CD14-positive monocyte (primary cell): ENCODE measurements at regions not wholly inside any gene's neighbourhood (a gene's known extent, or its start where the extent isn't known, plus 50 kb on each side); places are given as distances from the start of the nearest gene placed in this dataset.

Experiments
- DNase-seq, 3 donors: peaks; one replicate each; pipeline ENCODE4 v3.0.0-alpha.2; 2011 to 2022
- H2AFZ ChIP-seq: 2 replicates; pipeline ENCODE4 v1.6.0; 2012; ENCODE audit warnings: mild to moderate bottlenecking, low read depth, low read length, inconsistent platforms; ENCODE audit not compliant: insufficient read depth, poor library complexity, severe bottlenecking
- H3K27ac ChIP-seq, 2 donors: 1 replicate in 1 of 2; 2 replicates in 1 of 2; pipeline ENCODE4 v1.5.1; 2012 to 2013; ENCODE audit warnings: low read length in 2 of 2, control low read depth in 1 of 2, inconsistent platforms in 1 of 2, low read depth in 1 of 2, mild to moderate bottlenecking in 1 of 2
- H3K27me3 ChIP-seq, 2 donors: one replicate each; pipeline versions ENCODE4 v1.6.0 to v1.6.1; 2011 to 2013; ENCODE audit warnings: low read length in 2 of 2; ENCODE audit not compliant: control insufficient read depth in 2 of 2, insufficient read depth in 2 of 2
- H3K36me3 ChIP-seq, 2 donors: replicated peaks in 1 of 2; 1 replicate in 1 of 2; 2 replicates in 1 of 2; pipeline versions ENCODE4 v1.5.1 to v1.6.1; 2012 to 2013; ENCODE audit warnings: low read length in 2 of 2, control low read depth in 1 of 2, inconsistent platforms in 1 of 2, mild to moderate bottlenecking in 1 of 2; ENCODE audit not compliant: insufficient read depth in 2 of 2, control insufficient read depth in 1 of 2
- H3K4me1 ChIP-seq, 2 donors: 1 replicate in 1 of 2; 2 replicates in 1 of 2; pipeline versions ENCODE4 v1.5.1 to v1.6.1; 2012 to 2013; ENCODE audit warnings: low read length in 2 of 2, control low read depth in 1 of 2, inconsistent platforms in 1 of 2, mild to moderate bottlenecking in 1 of 2, moderate library complexity in 1 of 2; ENCODE audit not compliant: insufficient read depth in 2 of 2, control insufficient read depth in 1 of 2
- H3K4me2 ChIP-seq: replicated peaks from 2 replicates; pipeline ENCODE3; 2012; ENCODE audit warnings: low read length, moderate library complexity, mild to moderate bottlenecking; ENCODE audit not compliant: poor library complexity, severe bottlenecking; ENCODE audit errors: extremely low read depth
- H3K4me3 ChIP-seq, 3 experiments: fragments of 200-600 bp in 1 of 3; sonication (generic) in 1 of 3; replicated peaks in 1 of 3; 1 replicate in 2 of 3; 2 replicates in 1 of 3; pipeline ENCODE4 v1.5.1; 2011 to 2013; ENCODE audit warnings: low read length in 3 of 3, mild to moderate bottlenecking in 3 of 3, control low read depth in 2 of 3, low read depth in 2 of 3, inconsistent platforms in 1 of 3, moderate library complexity in 1 of 3
- H3K79me2 ChIP-seq: 2 replicates; pipeline ENCODE4 v1.6.0; 2012; ENCODE audit warnings: mild to moderate bottlenecking, control low read depth, inconsistent platforms, low read length, moderate library complexity; ENCODE audit not compliant: insufficient read depth
- H3K9ac ChIP-seq: 2 replicates; pipeline ENCODE4 v1.6.0; 2017; ENCODE audit warnings: low read length, mild to moderate bottlenecking; ENCODE audit not compliant: insufficient read depth, poor library complexity, severe bottlenecking
- H3K9me3 ChIP-seq, 2 donors: replicated peaks in 1 of 2; 1 replicate in 1 of 2; 2 replicates in 1 of 2; pipeline versions ENCODE4 v1.5.1 to v1.6.1; 2012 to 2013; ENCODE audit warnings: low read length in 2 of 2, control low read depth in 1 of 2; ENCODE audit not compliant: control insufficient read depth in 1 of 2, insufficient read depth in 1 of 2
- H4K20me1 ChIP-seq: 2 replicates; pipeline ENCODE4 v1.6.0; 2012; ENCODE audit warnings: mild to moderate bottlenecking, low read length, control low read depth, moderate library complexity; ENCODE audit not compliant: insufficient read depth
- H3K27ac Mint-ChIP-seq, 7 donors: one replicate each; pipeline ENCODE4 v1.8.0; 2020; ENCODE audit warnings: mild to moderate bottlenecking in 7 of 7, mixed read lengths in 7 of 7, moderate library complexity in 6 of 7, inconsistent platforms in 2 of 7
- H3K27me3 Mint-ChIP-seq, 3 donors: one replicate each; pipeline ENCODE4 v1.8.0; 2021 to 2022; ENCODE audit warnings: low read depth in 3 of 3, mild to moderate bottlenecking in 3 of 3, mixed read lengths in 3 of 3, moderate library complexity in 3 of 3, inconsistent platforms in 1 of 3
- H3K36me3 Mint-ChIP-seq, 2 donors: one replicate each; pipeline ENCODE4 v1.8.0; 2020; ENCODE audit warnings: mixed read lengths in 2 of 2, inconsistent platforms in 1 of 2, mild to moderate bottlenecking in 1 of 2
- H3K4me1 Mint-ChIP-seq: one replicate; pipeline ENCODE4 v1.8.0; 2020; ENCODE audit warnings: mild to moderate bottlenecking, mixed read lengths
- H3K4me3 Mint-ChIP-seq, 2 donors: one replicate each; pipeline ENCODE4 v1.8.0; 2020; ENCODE audit warnings: mild to moderate bottlenecking in 2 of 2, mixed read lengths in 2 of 2, moderate library complexity in 1 of 2
- H3K9me3 Mint-ChIP-seq, 7 donors: one replicate each; pipeline ENCODE4 v1.8.0; 2020 to 2022; ENCODE audit warnings: mixed read lengths in 7 of 7, mild to moderate bottlenecking in 6 of 7, moderate library complexity in 6 of 7, inconsistent platforms in 2 of 7
- CTCF ChIP-seq: fragments of 200-600 bp; IDR thresholded peaks from one replicate; pipeline ENCODE4 v1.8.0; 2022; ENCODE audit warnings: antibody characterized with exemption, mild to moderate bottlenecking
- WGBS: methylation state at CpG from one replicate; pipeline ENCODE4 v1.1.5; 2013; ENCODE audit warnings: missing lambda C conversion rate; ENCODE audit not compliant: insufficient coverage; 5-methylcytosine and 5-hydroxymethylcytosine counted together
- intact Hi-C, 2 donors: fragments of 100-400 bp; cut with micrococcal nuclease; formaldehyde crosslinking; loops; one replicate each; pipeline versions ENCODE4 v1.15.0 to v1.15.1; 2023

- Mint-ChIP-seq H3K9me3 (peaks cover 0 to 12% (median 7%) of the 10 kb centered on the region in 7 donors), H3K27ac (no peak overlapping the region), H3K4me1 (peaks cover 3% of the 10 kb centered on the region), H3K4me3 (no peak overlapping the region), H3K36me3 (no peaks in the 10 kb centered on the region), H3K27me3 (peaks cover 6 to 19% (median 18%) of the 10 kb centered on the region in 3 donors)
- H4K20me1 ChIP-seq: no peaks in the 10 kb centered on the region
- H3K9ac ChIP-seq: no peak overlapping the region
- WGBS: no CpG with 5 or more reads among the region's 2 CpGs
- DNase-seq: no peak
- H3K27ac ChIP-seq: no peak overlapping the region
- H3K9me3 ChIP-seq: peaks cover 0 to 4% of the 10 kb centered on the region in 2 donors
- no peaks in the 10 kb centered on the region for H3K27me3 ChIP-seq
- H2AFZ ChIP-seq: no peak overlapping the region
- no peak overlapping the region for H3K4me3 ChIP-seq
- TF ChIP-seq CTCF: no peak
- H3K79me2 ChIP-seq: no peaks in the 10 kb centered on the region
- no peaks in the 10 kb centered on the region for H3K4me1 ChIP-seq
- H3K36me3 ChIP-seq: no peaks in the 10 kb centered on the region
- no peak overlapping the region for H3K4me2 ChIP-seq
- intact Hi-C loops: no loop called here
Measured at GRCh38 chr9:124163760-124164255, 93.9 kb upstream of the NEK6 start.

GRCh38 chr9:124164811-124165210, 92.9 kb upstream of the NEK6 start:
- Histone ChIP-seq H3K27me3 (no peaks in the 10 kb centered on the region), H2AFZ (no peak overlapping the region), H3K9ac (no peak overlapping the region), H3K36me3 (no peaks in the 10 kb centered on the region), H4K20me1 (no peaks in the 10 kb centered on the region), H3K4me1 (no peaks in the 10 kb centered on the region), H3K79me2 (no peaks in the 10 kb centered on the region), H3K9me3 (peaks cover 0 to 4% of the 10 kb centered on the region in 2 donors), H3K4me3 (no peak overlapping the region), H3K27ac (no peak overlapping the region), H3K4me2 (no peak overlapping the region)
- no peak for DNase-seq
- H3K36me3 Mint-ChIP-seq: no peaks in the 10 kb centered on the region
- no peak overlapping the region for H3K4me3 Mint-ChIP-seq
- H3K27ac Mint-ChIP-seq: no peak overlapping the region
- WGBS: 62% methylated on average over 3 of the region's 5 CpGs
- intact Hi-C loops: no loop called here
- peaks cover 3% of the 10 kb centered on the region for H3K4me1 Mint-ChIP-seq
- TF ChIP-seq CTCF: no peak
- peaks cover 5 to 17% (median 14%) of the 10 kb centered on the region in 3 donors for H3K27me3 Mint-ChIP-seq
- H3K9me3 Mint-ChIP-seq: peaks cover 0 to 12% (median 3%) of the 10 kb centered on the region in 7 donors
